HEK293T (cell line): ENCODE measurements at regions not wholly inside any gene's neighbourhood (a gene's known extent, or its start where the extent isn't known, plus 50 kb on each side); places are given as distances from the start of the nearest gene placed in this dataset.

Experiments used
- ARNT ChIP-seq: fragments of 450-650 bp; IDR thresholded peaks from 2 replicates; pipeline ENCODE4 v1.6.1; 2017; ENCODE audit warnings: mild to moderate bottlenecking
- BHLHE40 ChIP-seq: fragments of 450-650 bp; IDR thresholded peaks from 2 replicates; pipeline ENCODE4 v1.6.1; 2016; ENCODE audit warnings: mild to moderate bottlenecking, moderate library complexity, borderline replicate concordance
- ELF4 ChIP-seq: fragments of 450-650 bp; IDR thresholded peaks from 2 replicates; pipeline ENCODE4 v1.6.1; 2017; ENCODE audit warnings: antibody characterized with exemption
- FOXA1 ChIP-seq: fragments of 450-650 bp; IDR thresholded peaks from 2 replicates; pipeline ENCODE4 v1.6.1; 2016; ENCODE audit warnings: mild to moderate bottlenecking
- FOXM1 ChIP-seq: fragments of 450-650 bp; IDR thresholded peaks from 2 replicates; pipeline ENCODE4 v1.6.1; 2017; ENCODE audit warnings: mild to moderate bottlenecking, borderline replicate concordance
- LEF1 ChIP-seq: fragments of 450-650 bp; IDR thresholded peaks from 2 replicates; pipeline ENCODE4 v1.6.1; 2017; ENCODE audit warnings: mild to moderate bottlenecking, borderline replicate concordance
- SP1 ChIP-seq: fragments of 450-650 bp; IDR thresholded peaks from 2 replicates; pipeline ENCODE4 v1.6.1; 2017
- TF ChIP-seq, protein P1 (sequence below): fragments of 450-650 bp; IDR thresholded peaks from 2 replicates; pipeline ENCODE4 v1.6.1; 2016

GRCh38 chr4:116122124-116122523 lies 963.3 kb downstream of the TRAM1L1 start:
- no peak for TF ChIP-seq SP1
- no peak for TF ChIP-seq ELF4
- no peak for TF ChIP-seq LEF1
- TF ChIP-seq BHLHE40 = no peak
- TF ChIP-seq ARNT = no peak
- TF ChIP-seq, protein P1, sequence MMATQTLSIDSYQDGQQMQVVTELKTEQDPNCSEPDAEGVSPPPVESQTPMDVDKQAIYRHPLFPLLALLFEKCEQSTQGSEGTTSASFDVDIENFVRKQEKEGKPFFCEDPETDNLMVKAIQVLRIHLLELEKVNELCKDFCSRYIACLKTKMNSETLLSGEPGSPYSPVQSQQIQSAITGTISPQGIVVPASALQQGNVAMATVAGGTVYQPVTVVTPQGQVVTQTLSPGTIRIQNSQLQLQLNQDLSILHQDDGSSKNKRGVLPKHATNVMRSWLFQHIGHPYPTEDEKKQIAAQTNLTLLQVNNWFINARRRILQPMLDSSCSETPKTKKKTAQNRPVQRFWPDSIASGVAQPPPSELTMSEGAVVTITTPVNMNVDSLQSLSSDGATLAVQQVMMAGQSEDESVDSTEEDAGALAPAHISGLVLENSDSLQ = no peak
- TF ChIP-seq FOXA1 = no peak
- no peak for TF ChIP-seq FOXM1
